Endodermal cell (in vitro differentiated cells): ENCODE measurements at regions not wholly inside any gene's neighbourhood (a gene's known extent, or its start where the extent isn't known, plus 50 kb on each side); places are given as distances from the start of the nearest gene placed in this dataset.

Experiments used
- DNase-seq: peaks from one replicate; pipeline ENCODE4 v3.0.0-alpha.2; 2017
- H3K27ac ChIP-seq: 2 replicates; pipeline ENCODE4 v1.5.1; 2013; ENCODE audit warnings: mild to moderate bottlenecking, low read depth, low read length, moderate library complexity
- H3K27me3 ChIP-seq: 2 replicates; pipeline ENCODE4 v1.6.1; 2013; ENCODE audit warnings: mild to moderate bottlenecking, low read length, moderate library complexity; ENCODE audit not compliant: insufficient read depth, control insufficient read depth, poor library complexity, severe bottlenecking
- H3K36me3 ChIP-seq: 2 replicates; pipeline ENCODE4 v1.7.0; 2013; ENCODE audit warnings: mild to moderate bottlenecking, low read length, moderate library complexity; ENCODE audit not compliant: control insufficient read depth, insufficient read depth
- H3K4me1 ChIP-seq: one replicate; pipeline ENCODE4 v1.7.0; 2013; ENCODE audit warnings: low read length; ENCODE audit not compliant: control insufficient read depth, insufficient read depth
- H3K4me3 ChIP-seq: 2 replicates; pipeline ENCODE4 v1.5.1; 2013; ENCODE audit warnings: mild to moderate bottlenecking, low read length, moderate library complexity
- H3K9ac ChIP-seq: 2 replicates; pipeline ENCODE4 v1.6.1; 2013; ENCODE audit warnings: mild to moderate bottlenecking, low read length, moderate library complexity; ENCODE audit not compliant: poor library complexity, severe bottlenecking; ENCODE audit errors: extremely low read depth
- H3K9me3 ChIP-seq: 2 replicates; pipeline ENCODE4 v1.6.1; 2013; ENCODE audit warnings: mild to moderate bottlenecking, low read length, moderate library complexity; ENCODE audit not compliant: control insufficient read depth
- H3K27ac Mint-ChIP-seq: 2 replicates; pipeline ENCODE4 v1.8.0; 2020; ENCODE audit warnings: mixed read lengths
- H3K27me3 Mint-ChIP-seq: 2 replicates; pipeline ENCODE4 v1.8.0; 2021; ENCODE audit warnings: mild to moderate bottlenecking, mixed read lengths; ENCODE audit not compliant: insufficient read depth
- H3K36me3 Mint-ChIP-seq: 2 replicates; pipeline ENCODE4 v1.8.0; 2020; ENCODE audit warnings: low read depth, mixed read lengths
- H3K4me1 Mint-ChIP-seq: 2 replicates; pipeline ENCODE4 v1.8.0; 2020; ENCODE audit warnings: mixed read lengths
- H3K4me3 Mint-ChIP-seq: 2 replicates; pipeline ENCODE4 v1.8.0; 2020; ENCODE audit warnings: mild to moderate bottlenecking, moderate library complexity, mixed read lengths
- H3K9me3 Mint-ChIP-seq: 2 replicates; pipeline ENCODE4 v1.8.0; 2020; ENCODE audit warnings: mild to moderate bottlenecking, mixed read lengths
- WGBS, 2 experiments: methylation state at CpG; one replicate each; pipeline versions ENCODE4 v1.1.5 to v1.1.7; 2013; ENCODE audit warnings: missing lambda C conversion rate in 2 of 2, mixed read lengths in 1 of 2; ENCODE audit not compliant: insufficient coverage in 1 of 2, insufficient read length in 1 of 2; 5-methylcytosine and 5-hydroxymethylcytosine counted together
- TF ChIP-seq, protein P1 (sequence below): fragments of 200-600 bp; sonication (generic); conservative IDR thresholded peaks from 2 replicates; pipeline ENCODE4 v1.5.0; 2021; ENCODE audit warnings: antibody characterized with exemption, mild to moderate bottlenecking

DNA sequence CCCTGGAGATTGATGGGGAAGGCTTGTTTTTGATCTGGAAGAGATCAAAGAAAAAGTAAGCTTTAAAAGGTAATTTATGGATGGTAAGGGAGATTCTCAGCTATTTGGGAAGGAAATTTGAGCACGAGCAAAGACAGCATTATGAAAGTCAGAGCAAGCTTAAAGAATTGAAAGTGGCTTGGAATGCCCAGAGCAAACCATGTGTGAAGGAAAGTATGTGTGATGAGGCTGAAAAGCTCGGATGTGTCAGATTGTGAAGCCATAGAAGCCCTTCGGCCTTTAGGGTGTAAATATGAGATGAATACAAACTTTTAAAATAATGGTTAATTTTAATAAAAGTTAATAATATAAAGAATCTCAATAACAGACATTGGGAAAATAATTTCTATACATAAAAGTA, 377.4 kb upstream of the DSEL start:
- Mint-ChIP-seq H3K9me3 (no peaks in the 10 kb centered on the region), H3K4me3 (no peak overlapping the region), H3K27me3 (no peaks in the 10 kb centered on the region), H3K36me3 (no peaks in the 10 kb centered on the region), H3K27ac (no peak overlapping the region), H3K4me1 (no peaks in the 10 kb centered on the region)
- H3K27ac ChIP-seq, result no peak overlapping the region
- 64 to 94% methylated on average over 1 to 2 of the region's 3 CpGs for WGBS, 2 experiments
- H3K4me3 ChIP-seq, result no peak overlapping the region
- no peaks in the 10 kb centered on the region for H3K36me3 ChIP-seq
- no peak overlapping the region for H3K9ac ChIP-seq
- TF ChIP-seq, protein P1, sequence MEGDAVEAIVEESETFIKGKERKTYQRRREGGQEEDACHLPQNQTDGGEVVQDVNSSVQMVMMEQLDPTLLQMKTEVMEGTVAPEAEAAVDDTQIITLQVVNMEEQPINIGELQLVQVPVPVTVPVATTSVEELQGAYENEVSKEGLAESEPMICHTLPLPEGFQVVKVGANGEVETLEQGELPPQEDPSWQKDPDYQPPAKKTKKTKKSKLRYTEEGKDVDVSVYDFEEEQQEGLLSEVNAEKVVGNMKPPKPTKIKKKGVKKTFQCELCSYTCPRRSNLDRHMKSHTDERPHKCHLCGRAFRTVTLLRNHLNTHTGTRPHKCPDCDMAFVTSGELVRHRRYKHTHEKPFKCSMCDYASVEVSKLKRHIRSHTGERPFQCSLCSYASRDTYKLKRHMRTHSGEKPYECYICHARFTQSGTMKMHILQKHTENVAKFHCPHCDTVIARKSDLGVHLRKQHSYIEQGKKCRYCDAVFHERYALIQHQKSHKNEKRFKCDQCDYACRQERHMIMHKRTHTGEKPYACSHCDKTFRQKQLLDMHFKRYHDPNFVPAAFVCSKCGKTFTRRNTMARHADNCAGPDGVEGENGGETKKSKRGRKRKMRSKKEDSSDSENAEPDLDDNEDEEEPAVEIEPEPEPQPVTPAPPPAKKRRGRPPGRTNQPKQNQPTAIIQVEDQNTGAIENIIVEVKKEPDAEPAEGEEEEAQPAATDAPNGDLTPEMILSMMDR, result no peak
- DNase-seq, result no peak
- H3K27me3 ChIP-seq, result no peaks in the 10 kb centered on the region
- H3K4me1 ChIP-seq, result no peaks in the 10 kb centered on the region
- no peaks in the 10 kb centered on the region for H3K9me3 ChIP-seq

DNA sequence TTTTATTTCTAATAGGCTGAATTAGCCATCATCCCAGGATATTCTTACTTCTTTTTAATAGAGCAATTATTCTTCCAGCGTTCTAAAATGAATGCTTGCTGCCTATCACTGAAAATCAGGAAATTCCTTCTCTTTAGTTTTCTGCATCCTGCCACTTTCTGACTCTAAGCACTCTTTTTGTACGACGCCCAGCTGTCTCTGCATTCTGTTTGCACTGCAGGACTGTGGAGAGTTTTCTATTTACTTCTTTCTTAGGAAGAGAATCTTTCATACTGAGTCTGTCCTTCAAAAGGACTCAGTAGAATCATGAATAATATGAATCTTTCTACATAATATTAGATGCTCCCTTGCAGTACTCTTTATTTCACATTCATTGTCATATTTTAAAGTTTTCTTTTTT, 360.4 kb upstream of the DSEL start:
- no peaks in the 10 kb centered on the region for H3K9me3 Mint-ChIP-seq
- no peaks in the 10 kb centered on the region for H3K27me3 Mint-ChIP-seq
- H3K27me3 ChIP-seq, result no peaks in the 10 kb centered on the region
- 58 to 85% methylated on average over 1 to 3 of the region's 3 CpGs for WGBS, 2 experiments
- DNase-seq, result no peak
- H3K4me1 Mint-ChIP-seq, result no peaks in the 10 kb centered on the region
- H3K36me3 Mint-ChIP-seq, result no peaks in the 10 kb centered on the region
- no peaks in the 10 kb centered on the region for H3K9me3 ChIP-seq
- H3K27ac Mint-ChIP-seq, result no peak overlapping the region
- no peak overlapping the region for H3K9ac ChIP-seq
- TF ChIP-seq, protein P1, result no peak
- H3K36me3 ChIP-seq, result no peaks in the 10 kb centered on the region
- peak overlapping the region; percentile 61 for H3K27ac ChIP-seq
- H3K4me1 ChIP-seq, result no peaks in the 10 kb centered on the region
- no peak overlapping the region for H3K4me3 Mint-ChIP-seq
- H3K4me3 ChIP-seq, result no peak overlapping the region

DNA sequence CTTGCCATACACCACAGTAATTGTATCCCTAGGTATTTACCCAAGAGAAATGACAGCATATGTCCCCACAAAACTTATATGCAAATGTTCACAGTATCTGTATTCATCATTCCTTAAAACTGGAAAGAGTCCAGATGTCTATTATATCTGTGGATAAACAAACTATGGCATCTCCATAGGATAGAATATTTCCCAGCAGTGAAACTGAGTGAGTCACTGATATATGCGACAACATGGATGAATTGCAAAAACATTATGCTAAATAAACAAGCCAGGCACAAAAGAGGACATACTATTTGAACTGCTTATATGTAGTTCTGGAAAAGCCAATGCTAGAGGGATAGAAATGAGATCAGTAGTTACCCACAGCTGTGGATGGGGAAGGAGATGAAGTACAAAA, 359.4 kb upstream of the DSEL start:
- Histone ChIP-seq H3K4me3 (no peak overlapping the region), H3K27me3 (no peaks in the 10 kb centered on the region), H3K4me1 (no peaks in the 10 kb centered on the region), H3K9ac (no peak overlapping the region), H3K36me3 (no peaks in the 10 kb centered on the region), H3K27ac (no peak overlapping the region), H3K9me3 (no peaks in the 10 kb centered on the region)
- H3K36me3 Mint-ChIP-seq, result no peaks in the 10 kb centered on the region
- H3K27ac Mint-ChIP-seq, result no peak overlapping the region
- H3K4me1 Mint-ChIP-seq, result no peaks in the 10 kb centered on the region
- no peak overlapping the region for H3K4me3 Mint-ChIP-seq
- no peaks in the 10 kb centered on the region for H3K27me3 Mint-ChIP-seq
- WGBS, 2 experiments, result 86% methylated on average over 1 of the region's 1 CpG; no CpG with 5 or more reads in 1 of the 2 experiments
- no peak for DNase-seq
- TF ChIP-seq, protein P1, result no peak
- H3K9me3 Mint-ChIP-seq, result no peaks in the 10 kb centered on the region
